CD4-positive, alpha-beta memory T cell (primary cell): ENCODE measurements at regions not wholly inside any gene's neighbourhood (a gene's known extent, or its start where the extent isn't known, plus 50 kb on each side); places are given as distances from the start of the nearest gene placed in this dataset.
A peak's percentile ranks its signal among the peaks of the same experiment; 100 is the strongest.

Source experiments
- CTCF ChIA-PET: fragments of 350-600 bp; sonication (Branson Sonifier 250); formaldehyde crosslinking; loops from one replicate; lab custom pipeline; 2021; ENCODE audit warnings: inconsistent platforms; ENCODE audit not compliant: partially characterized antibody; lab: Charles Lee
- POLR2A ChIA-PET: fragments of 350-600 bp; sonication (Branson Sonifier 250); formaldehyde crosslinking; loops from one replicate; lab custom pipeline; 2021; ENCODE audit not compliant: partially characterized antibody; lab: Charles Lee
- DNase-seq, 5 donors: peaks; one replicate each; pipeline versions ENCODE4 v3.0.0 to v3.0.0-alpha.2; 2020 to 2022; ENCODE audit warnings: mixed read lengths in 1 of 5
- H3K27ac ChIP-seq: one replicate; pipeline ENCODE4 v1.7.0; 2013; ENCODE audit warnings: low read depth, low read length
- H3K27me3 ChIP-seq: 2 replicates; pipeline ENCODE4 v1.7.0; 2013; ENCODE audit warnings: mild to moderate bottlenecking, low read length, moderate library complexity; ENCODE audit not compliant: insufficient read depth
- H3K36me3 ChIP-seq: 2 replicates; pipeline ENCODE4 v1.7.0; 2013; ENCODE audit warnings: mild to moderate bottlenecking, low read length, moderate library complexity; ENCODE audit not compliant: insufficient read depth
- H3K4me1 ChIP-seq: 2 replicates; pipeline ENCODE4 v1.7.0; 2013; ENCODE audit warnings: mild to moderate bottlenecking, low read length, moderate library complexity; ENCODE audit not compliant: insufficient read depth
- H3K4me3 ChIP-seq, 2 donors: one replicate each; pipeline ENCODE4 v1.7.0; 2013; ENCODE audit warnings: low read length in 2 of 2, mild to moderate bottlenecking in 1 of 2
- H3K9me3 ChIP-seq, 2 donors: one replicate each; pipeline ENCODE4 v1.7.0; 2013; ENCODE audit warnings: low read length in 2 of 2, control low read depth in 1 of 2; ENCODE audit not compliant: control insufficient read depth in 1 of 2
- H3K27ac Mint-ChIP-seq, 7 donors: one replicate each; pipeline ENCODE4 v1.8.0; 2020 to 2021; ENCODE audit warnings: mixed read lengths in 7 of 7, mild to moderate bottlenecking in 6 of 7, inconsistent platforms in 3 of 7, moderate library complexity in 3 of 7
- H3K27me3 Mint-ChIP-seq, 2 donors: one replicate each; pipeline ENCODE4 v1.8.0; 2020 to 2021; ENCODE audit warnings: mixed read lengths in 2 of 2
- H3K36me3 Mint-ChIP-seq, 2 donors: one replicate each; pipeline ENCODE4 v1.8.0; 2020 to 2021; ENCODE audit warnings: mixed read lengths in 2 of 2, inconsistent platforms in 1 of 2, mild to moderate bottlenecking in 1 of 2
- H3K4me1 Mint-ChIP-seq, 4 donors: one replicate each; pipeline ENCODE4 v1.8.0; 2020 to 2021; ENCODE audit warnings: mixed read lengths in 4 of 4, mild to moderate bottlenecking in 1 of 4
- H3K4me3 Mint-ChIP-seq, 8 donors: one replicate each; pipeline ENCODE4 v1.8.0; 2020 to 2021; ENCODE audit warnings: mixed read lengths in 8 of 8, mild to moderate bottlenecking in 7 of 8, moderate library complexity in 6 of 8, inconsistent platforms in 3 of 8
- H3K9me3 Mint-ChIP-seq, 8 donors: one replicate each; pipeline ENCODE4 v1.8.0; 2020 to 2021; ENCODE audit warnings: mixed read lengths in 8 of 8, mild to moderate bottlenecking in 5 of 8, inconsistent platforms in 3 of 8, moderate library complexity in 1 of 8
- intact Hi-C: fragments of 100-400 bp; cut with micrococcal nuclease; formaldehyde crosslinking; loops from one replicate; pipeline ENCODE4 v1.15.1; 2023

DNA sequence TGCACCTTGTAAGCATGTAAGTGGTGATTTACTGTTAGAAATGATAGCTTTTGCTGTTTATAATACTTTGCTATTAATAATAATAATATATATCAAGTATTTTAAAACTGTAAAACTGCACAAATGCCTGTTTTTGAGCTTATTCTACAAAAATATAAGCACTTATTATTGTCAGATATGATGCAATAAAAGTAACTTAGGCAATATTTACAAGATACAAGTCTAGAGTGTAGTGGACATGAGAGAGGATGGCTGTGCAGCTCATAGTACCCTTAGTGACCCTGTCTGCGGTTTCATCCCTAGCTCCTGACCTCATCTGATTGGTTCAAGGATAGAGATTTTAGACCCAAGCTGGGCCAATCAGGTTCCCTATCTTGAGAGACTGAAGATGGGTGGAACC, 178.4 kb downstream of the MTX2 start:
- Mint-ChIP-seq H3K27me3 (peaks cover 3 to 5% of the 10 kb centered on the region in 2 donors), H3K9me3 (no peaks in the 10 kb centered on the region), H3K4me1 (peaks cover 0 to 8% (median under 1%) of the 10 kb centered on the region in 4 donors), H3K27ac (no peak overlapping the region), H3K4me3 (no peak overlapping the region), H3K36me3 (no peaks in the 10 kb centered on the region)
- intact Hi-C loops: no loop called here
- Histone ChIP-seq H3K27ac (no peak overlapping the region), H3K9me3 (no peaks in the 10 kb centered on the region), H3K4me1 (no peaks in the 10 kb centered on the region), H3K4me3 (no peak overlapping the region), H3K36me3 (no peaks in the 10 kb centered on the region), H3K27me3 (no peaks in the 10 kb centered on the region)
- no peak for DNase-seq
- ChIA-PET POLR2A (no interaction called here), CTCF (interaction anchor here (0.9 to 5.9 kb wide), 4 partner anchors 8 to 320 kb away, joined by 3 to 71 read pairs (median 7); no protein-coding TSS in a partner anchor)

DNA sequence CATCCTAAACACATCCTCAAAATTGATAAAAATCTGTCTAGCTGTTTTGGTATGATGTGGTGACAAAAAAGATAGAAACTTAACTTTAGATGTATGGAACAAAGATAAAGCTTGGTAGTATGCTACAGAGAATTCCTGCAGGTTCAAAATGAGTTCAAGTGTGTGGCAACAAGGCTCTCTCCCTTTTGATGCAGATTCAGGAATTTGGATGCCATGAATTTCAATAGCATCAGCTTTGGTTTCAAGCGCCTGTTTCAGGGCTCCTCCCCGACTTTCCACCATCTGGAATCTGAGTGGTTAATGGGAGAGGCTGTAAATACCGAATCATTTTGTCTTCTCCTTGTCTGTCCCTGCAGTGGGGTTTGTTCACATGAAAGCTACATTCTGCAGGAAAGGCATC, 180.6 kb downstream of the MTX2 start:
- Mint-ChIP-seq H3K36me3 (no peaks in the 10 kb centered on the region), H3K27me3 (peaks cover 6 to 11% of the 10 kb centered on the region in 2 donors), H3K4me3 (no peak overlapping the region), H3K27ac (no peak overlapping the region), H3K4me1 (peaks cover 0 to 8% (median 1%) of the 10 kb centered on the region in 4 donors), H3K9me3 (no peaks in the 10 kb centered on the region)
- no peak for DNase-seq
- H3K36me3 ChIP-seq: no peaks in the 10 kb centered on the region
- POLR2A ChIA-PET: no interaction called here
- no peaks in the 10 kb centered on the region for H3K9me3 ChIP-seq
- H3K27ac ChIP-seq: no peak overlapping the region
- intact Hi-C loops: no loop called here
- H3K27me3 ChIP-seq: peaks cover 4% of the 10 kb centered on the region
- H3K4me3 ChIP-seq: no peak overlapping the region
- peaks cover 3% of the 10 kb centered on the region for H3K4me1 ChIP-seq
- CTCF ChIA-PET: interaction anchor here (1.3 kb wide), 2 partner anchors 10 to 323 kb away, joined by 3 to 6 read pairs; no protein-coding TSS in a partner anchor

DNA sequence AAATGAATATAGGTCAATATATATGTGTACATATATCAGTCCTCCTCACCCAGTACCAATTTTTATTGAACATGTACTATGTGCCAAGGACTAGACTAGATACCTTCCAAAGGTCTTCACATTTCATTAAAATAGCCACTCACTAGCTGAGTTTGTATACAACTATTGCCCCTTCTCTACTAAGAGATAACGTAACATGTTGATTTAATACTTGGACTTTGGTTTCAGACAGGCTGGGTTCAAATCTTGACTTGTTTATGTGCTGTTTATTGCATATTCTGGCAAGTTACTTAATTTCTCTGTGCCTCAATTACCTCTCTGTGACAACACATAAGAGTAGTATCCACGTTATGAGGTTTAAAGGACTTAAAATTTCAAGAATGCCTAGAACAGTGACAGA, 184.5 kb downstream of the MTX2 start:
- peaks cover 14 to 21% of the 10 kb centered on the region in 2 donors for H3K27me3 Mint-ChIP-seq
- H3K4me1 Mint-ChIP-seq: peaks cover 0 to 2% (median under 1%) of the 10 kb centered on the region in 4 donors
- no peak for DNase-seq
- Histone ChIP-seq H3K27ac (no peak overlapping the region), H3K27me3 (peaks cover 8% of the 10 kb centered on the region), H3K36me3 (no peaks in the 10 kb centered on the region), H3K9me3 (no peaks in the 10 kb centered on the region), H3K4me1 (peaks cover 5% of the 10 kb centered on the region), H3K4me3 (no peak overlapping the region)
- intact Hi-C loops: loop anchor here (2.0 kb wide), 2 partner anchors 695 to 1087 kb away; no protein-coding TSS in a partner anchor
- H3K9me3 Mint-ChIP-seq: no peaks in the 10 kb centered on the region
- H3K36me3 Mint-ChIP-seq: no peaks in the 10 kb centered on the region
- H3K4me3 Mint-ChIP-seq: no peak overlapping the region
- POLR2A ChIA-PET: no interaction called here
- no peak overlapping the region for H3K27ac Mint-ChIP-seq
- CTCF ChIA-PET: interaction anchor here (0.7 to 7.8 kb wide), 10 partner anchors 8 to 326 kb away, joined by 3 to 127 read pairs (median 20); partner anchors contain the start of gene HOXD8

DNA sequence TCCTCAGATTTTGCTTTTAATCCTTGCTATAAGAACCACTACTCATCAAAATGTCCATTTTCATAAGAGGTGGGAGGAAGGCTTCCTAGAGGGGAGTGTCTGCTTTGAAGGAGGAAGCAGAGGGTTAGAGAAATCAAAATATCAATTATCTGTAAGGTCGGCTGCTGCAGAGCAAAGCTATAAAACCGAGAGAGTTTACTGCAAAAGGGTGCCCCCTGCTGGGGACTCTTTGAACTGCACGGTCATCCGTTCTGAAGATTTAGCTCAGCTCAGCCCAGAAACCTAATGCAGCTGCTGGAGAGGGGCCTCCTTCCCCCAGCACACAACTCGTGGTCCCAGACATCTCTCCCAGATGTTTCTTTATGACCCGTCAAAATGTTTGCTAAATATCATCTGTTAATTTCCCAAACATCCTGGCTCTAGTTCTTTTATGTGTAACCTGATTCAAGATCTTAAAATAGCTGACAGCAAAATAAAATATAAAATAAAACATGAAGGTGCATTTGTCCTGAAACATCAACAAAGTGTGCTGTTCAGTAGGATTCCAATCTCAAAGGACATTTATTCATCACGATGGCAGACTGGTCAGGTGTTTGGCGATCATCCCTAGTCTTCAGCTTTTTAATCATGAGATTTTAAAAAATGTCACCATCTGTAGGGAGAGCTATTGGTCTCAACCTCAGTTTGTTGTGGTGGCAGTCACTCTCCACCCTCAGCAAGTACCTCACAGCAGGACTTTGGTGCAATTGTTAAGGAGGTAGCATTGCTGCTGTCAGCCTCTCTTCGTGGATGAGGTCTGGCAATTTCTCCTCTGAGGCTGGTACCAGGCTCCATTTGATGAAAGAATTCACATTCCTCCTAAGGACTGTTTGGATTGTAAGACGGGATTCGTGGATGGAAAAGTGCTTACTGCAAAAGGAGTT, 185.9 kb downstream of the MTX2 start:
- Mint-ChIP-seq H3K4me3 (no peak overlapping the region), H3K9me3 (no peaks in the 10 kb centered on the region), H3K27me3 (peaks cover 10 to 29% of the 10 kb centered on the region in 2 donors), H3K27ac (no peak overlapping the region), H3K4me1 (peaks cover 0 to 2% (median 0%) of the 10 kb centered on the region in 4 donors), H3K36me3 (no peaks in the 10 kb centered on the region)
- intact Hi-C loops: loop anchor here (1.0 to 5.0 kb wide), 4 partner anchors 182 to 1088 kb away; no protein-coding TSS in a partner anchor
- DNase-seq: peak; percentile 54 to 68 (median 63)
- ChIA-PET CTCF (interaction anchor here (0.6 to 7.8 kb wide), 32 partner anchors 8 to 765 kb away, joined by 3 to 127 read pairs (median 5); partner anchors contain the start of gene HOXD8), POLR2A (interaction anchor here (1.3 kb wide), 1 partner anchor 329 kb away, joined by 12 read pairs; no protein-coding TSS in a partner anchor)
- H3K4me1 ChIP-seq: peaks cover 5% of the 10 kb centered on the region
- H3K27me3 ChIP-seq: peaks cover 8% of the 10 kb centered on the region
- H3K4me3 ChIP-seq: no peak overlapping the region
- H3K36me3 ChIP-seq: no peaks in the 10 kb centered on the region
- H3K9me3 ChIP-seq: no peaks in the 10 kb centered on the region
- no peak overlapping the region for H3K27ac ChIP-seq

DNA sequence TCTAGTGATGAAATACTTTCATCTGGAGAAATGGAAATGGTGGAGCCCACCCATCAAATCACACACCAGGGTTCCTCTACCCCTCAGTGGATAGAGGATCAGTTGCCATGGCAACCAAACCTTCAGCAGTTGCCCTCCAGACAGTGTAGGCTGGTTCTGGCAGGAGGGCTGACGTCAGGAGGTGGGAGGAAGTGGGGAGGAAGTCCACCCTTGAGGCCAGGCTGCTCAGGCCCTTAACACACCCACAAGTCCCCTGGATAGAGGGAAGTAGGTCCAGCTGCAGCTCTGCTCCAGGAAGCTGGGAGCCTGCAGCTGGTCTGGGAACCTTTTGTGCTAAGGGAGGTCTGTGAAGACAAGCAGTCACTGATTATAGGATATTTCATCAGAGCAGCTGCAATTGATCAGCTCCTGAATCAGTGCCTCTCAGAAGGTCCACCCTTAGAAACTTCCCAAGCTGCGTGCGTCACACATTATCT, 186.6 kb downstream of the MTX2 start:
- intact Hi-C loops: loop anchor here (1.0 to 5.0 kb wide), 4 partner anchors 181 to 1089 kb away; no protein-coding TSS in a partner anchor
- peaks cover 10 to 31% of the 10 kb centered on the region in 2 donors for H3K27me3 Mint-ChIP-seq
- H3K27ac Mint-ChIP-seq: no peak overlapping the region
- DNase-seq: no peak
- no peaks in the 10 kb centered on the region for H3K9me3 Mint-ChIP-seq
- peaks cover 8% of the 10 kb centered on the region for H3K27me3 ChIP-seq
- POLR2A ChIA-PET: no interaction called here
- no peaks in the 10 kb centered on the region for H3K36me3 Mint-ChIP-seq
- CTCF ChIA-PET: interaction anchor here (0.7 to 7.8 kb wide), 21 partner anchors 7 to 766 kb away, joined by 3 to 127 read pairs (median 6); partner anchors contain the start of gene HOXD8
- no peak overlapping the region for H3K4me3 Mint-ChIP-seq
- no peaks in the 10 kb centered on the region for H3K36me3 ChIP-seq
- peaks cover 0 to 2% (median 0%) of the 10 kb centered on the region in 4 donors for H3K4me1 Mint-ChIP-seq
- H3K4me3 ChIP-seq: no peak overlapping the region
- H3K4me1 ChIP-seq: peaks cover 5% of the 10 kb centered on the region
- H3K27ac ChIP-seq: no peak overlapping the region
- H3K9me3 ChIP-seq: no peaks in the 10 kb centered on the region

DNA sequence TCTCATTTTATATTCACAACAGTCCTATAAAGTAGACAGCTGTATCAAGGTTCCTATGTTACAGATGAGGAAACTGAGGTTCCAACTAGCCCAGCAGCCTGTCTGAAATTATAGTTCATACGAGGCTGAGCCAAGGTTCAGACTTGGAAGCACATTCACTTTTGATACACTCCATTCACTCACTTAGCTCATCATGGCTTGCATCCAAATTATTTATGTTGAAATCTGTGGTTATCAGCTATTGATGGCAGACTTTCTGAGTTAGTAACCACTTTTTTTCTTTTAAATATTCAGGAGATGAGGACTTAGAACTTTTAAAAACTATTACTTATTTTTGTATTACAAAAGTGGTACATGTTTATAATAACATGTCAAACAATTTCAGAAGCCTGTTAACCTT, 188.2 kb downstream of the MTX2 start:
- no peak for DNase-seq
- CTCF ChIA-PET: interaction anchor here (0.7 to 7.8 kb wide), 3 partner anchors 12 to 330 kb away, joined by 3 to 127 read pairs (median 71); partner anchors contain the start of gene HOXD8

More for the DNA sequence above, 188.2 kb downstream of the MTX2 start:
- Mint-ChIP-seq H3K27ac (no peak overlapping the region), H3K36me3 (no peaks in the 10 kb centered on the region), H3K4me1 (peaks cover 0 to 2% (median 0%) of the 10 kb centered on the region in 4 donors), H3K4me3 (no peak overlapping the region), H3K9me3 (no peaks in the 10 kb centered on the region), H3K27me3 (peaks cover 13 to 38% of the 10 kb centered on the region in 2 donors)
- Histone ChIP-seq H3K27ac (no peak overlapping the region), H3K9me3 (no peaks in the 10 kb centered on the region), H3K4me3 (no peak overlapping the region), H3K27me3 (peaks cover 12% of the 10 kb centered on the region), H3K36me3 (no peaks in the 10 kb centered on the region), H3K4me1 (peaks cover 5% of the 10 kb centered on the region)
- intact Hi-C loops: loop anchor here (5.0 kb wide), 1 partner anchor 180 kb away; no protein-coding TSS in a partner anchor
- POLR2A ChIA-PET: no interaction called here
